ENCODE measurements at regions not wholly inside any gene's neighbourhood (a gene's known extent, or its start where the extent isn't known, plus 50 kb on each side); places are given as distances from the start of the nearest gene placed in this dataset.

DNA sequence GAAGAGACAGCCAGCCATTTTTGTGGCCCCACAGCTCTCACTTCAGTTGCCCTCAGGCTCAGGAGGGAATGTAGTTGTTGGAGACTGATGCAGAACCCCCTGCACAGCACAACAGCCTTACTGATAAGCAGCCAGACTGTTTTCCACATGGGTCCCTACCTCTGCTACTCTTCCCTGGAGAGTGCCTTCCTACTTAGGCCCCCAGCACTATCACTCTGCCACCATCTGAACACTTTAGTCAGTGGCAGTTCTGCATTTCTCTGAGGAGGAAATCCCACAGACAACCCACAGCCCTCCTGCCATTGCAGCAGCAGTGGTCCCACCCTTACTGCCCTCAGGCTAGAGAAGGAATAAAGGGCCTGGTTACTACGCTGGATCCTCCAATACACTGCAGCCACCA lies 61.8 kb upstream of the PTPRD start:
- intact Hi-C loops (cut with DNase I) = no loop called here
- DNase-seq = no peak
- no peak for ATAC-seq

DNA sequence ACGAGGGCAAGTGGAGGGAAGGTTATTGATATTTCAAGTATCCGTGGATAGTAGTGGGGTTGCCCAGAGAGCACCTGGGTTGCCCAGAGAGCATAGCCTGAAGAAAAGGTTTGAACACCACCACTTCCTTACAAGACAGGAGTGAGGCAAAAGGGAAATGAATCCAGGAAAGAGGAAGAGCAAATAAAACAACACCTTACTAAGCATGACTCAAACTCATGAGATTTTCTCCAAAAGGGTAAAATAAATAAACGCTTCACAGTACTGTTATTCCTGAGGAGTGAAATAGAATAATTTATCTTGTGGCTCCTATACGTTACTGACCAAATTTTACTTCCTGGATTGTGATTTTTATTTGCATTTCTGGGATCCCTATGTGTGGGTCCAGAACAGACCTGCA lies 65.2 kb upstream of the PTPRD start:
- intact Hi-C loops (cut with DNase I) = no loop called here
- ATAC-seq = no peak
- no peak for DNase-seq

DNA sequence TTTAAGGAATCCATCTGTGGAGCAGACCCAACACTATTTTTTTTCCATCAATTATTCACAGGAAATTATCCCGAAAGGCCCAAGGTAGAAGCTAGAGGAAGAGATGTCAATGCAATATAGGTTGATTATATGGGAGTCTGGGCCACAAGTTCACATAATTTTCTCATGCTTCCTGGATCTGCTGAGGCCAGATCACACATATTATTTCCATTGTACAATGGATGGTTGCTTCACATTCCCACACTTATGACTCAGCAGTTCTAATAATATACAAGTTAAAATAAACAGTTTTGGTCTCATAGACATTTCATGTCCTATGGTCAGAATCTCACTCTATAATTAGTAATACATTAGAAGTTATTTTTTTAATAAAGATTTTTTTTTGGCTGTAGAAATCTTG lies 66.0 kb upstream of the PTPRD start:
- no peak for ATAC-seq
- DNase-seq = no peak
- intact Hi-C loops (cut with DNase I) = no loop called here

DNA sequence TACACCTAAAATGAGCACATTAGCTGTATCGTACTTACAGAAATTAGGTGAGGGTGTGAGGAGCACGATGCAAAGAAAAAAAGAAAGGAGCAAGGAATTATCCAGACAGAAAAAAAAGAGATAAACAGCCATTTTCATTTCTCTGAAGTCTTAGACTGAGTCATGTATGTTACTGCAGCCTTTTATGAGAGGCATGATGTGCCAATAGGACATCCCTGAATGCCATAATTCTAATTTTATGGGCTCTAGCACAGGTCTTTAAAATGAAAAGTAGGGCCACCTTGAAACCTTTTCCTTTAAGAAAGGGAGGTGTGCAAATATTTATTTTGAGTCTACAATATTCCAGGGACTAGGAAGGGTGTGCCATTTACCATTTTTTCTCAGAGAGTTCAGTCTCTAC lies 74.1 kb upstream of the PTPRD start:
- no peak for ATAC-seq
- intact Hi-C loops (cut with DNase I) = no loop called here

DNA sequence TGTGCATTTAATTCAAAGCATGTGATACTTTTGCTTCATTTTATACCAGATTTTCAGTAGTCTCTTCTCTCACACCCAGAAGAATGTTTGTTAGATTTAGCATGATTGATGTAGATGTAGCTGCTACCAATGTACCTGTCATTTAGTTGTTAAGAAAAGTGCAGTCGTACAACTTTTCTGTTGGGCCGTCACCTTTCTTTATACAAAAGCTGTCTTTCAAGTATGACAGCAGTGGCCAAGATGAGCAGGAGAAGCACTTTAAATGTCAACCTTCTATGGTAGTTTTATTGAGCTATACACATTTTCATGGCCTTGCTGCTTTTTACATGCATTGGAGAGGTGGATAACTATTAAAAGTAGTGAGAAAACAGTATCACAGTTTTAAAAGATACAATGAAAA lies 77.7 kb upstream of the PTPRD start:
- DNase-seq = no peak
- intact Hi-C loops (cut with DNase I) = no loop called here

More for the DNA sequence above, 74.1 kb upstream of the PTPRD start:
- DNase-seq = no peak

DNA sequence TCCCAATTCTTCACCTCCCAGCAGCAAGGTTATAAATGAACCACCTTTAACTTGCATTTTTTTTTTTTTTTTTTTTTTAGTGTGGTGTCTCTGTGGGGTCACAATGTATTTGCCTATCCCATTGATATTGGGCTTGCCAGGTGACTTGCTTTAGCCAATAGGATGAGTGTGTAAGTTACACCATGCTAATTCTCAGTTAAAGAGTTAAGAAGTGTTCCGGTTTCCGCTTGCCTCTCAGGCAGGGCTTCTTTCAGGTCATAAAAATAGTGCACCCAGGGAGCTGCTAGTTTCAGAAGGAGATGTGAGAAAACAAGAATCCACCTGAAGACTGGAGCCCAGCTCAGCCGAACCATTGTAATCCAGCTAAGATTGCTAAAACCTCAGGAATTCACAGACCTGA lies 84.2 kb upstream of the PTPRD start:
- intact Hi-C loops (cut with DNase I) = no loop called here
- DNase-seq = no peak
- no peak for ATAC-seq

More for the DNA sequence above, 77.7 kb upstream of the PTPRD start:
- no peak for ATAC-seq

DNA sequence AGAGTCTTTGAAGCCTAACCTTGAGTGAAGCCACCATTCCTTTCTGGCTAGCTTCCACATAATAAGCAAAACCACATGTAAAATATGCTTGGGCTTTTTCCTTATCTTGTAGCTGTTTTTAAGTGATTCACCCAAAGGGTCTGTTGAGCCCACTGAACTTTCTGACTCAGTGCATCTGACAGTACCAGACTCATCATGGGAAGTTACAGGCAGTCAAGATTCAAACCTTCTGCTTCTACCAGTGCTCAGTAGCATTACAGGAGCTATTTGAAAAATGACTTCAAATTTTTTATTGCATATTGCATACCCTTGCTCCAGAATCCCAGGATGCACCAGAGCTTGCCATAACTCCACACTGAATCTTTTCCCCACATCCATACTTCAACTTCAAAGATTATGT lies 87.5 kb upstream of the PTPRD start:
- DNase-seq = no peak
- ATAC-seq = no peak
- intact Hi-C loops (cut with DNase I) = no loop called here

DNA sequence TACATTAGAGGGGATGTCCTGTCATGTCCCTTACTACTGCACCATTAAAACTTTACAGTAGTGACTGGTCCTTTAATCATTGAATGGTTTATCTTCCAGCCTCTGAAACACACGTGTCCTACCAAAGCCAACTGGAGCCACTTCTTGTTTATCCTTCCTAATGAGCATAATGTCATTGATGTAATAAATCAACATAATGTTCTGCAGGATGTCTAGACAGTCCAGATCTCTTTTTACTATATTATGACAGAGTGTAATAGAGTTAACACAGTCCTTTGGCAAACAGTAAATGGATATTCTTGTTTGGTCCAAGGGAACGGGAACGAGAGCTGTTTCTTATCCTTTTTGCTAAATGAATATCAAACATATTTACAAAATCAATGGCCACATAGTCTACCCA lies 88.1 kb upstream of the PTPRD start:
- no peak for DNase-seq
- intact Hi-C loops (cut with DNase I) = no loop called here
- no peak for ATAC-seq

DNA sequence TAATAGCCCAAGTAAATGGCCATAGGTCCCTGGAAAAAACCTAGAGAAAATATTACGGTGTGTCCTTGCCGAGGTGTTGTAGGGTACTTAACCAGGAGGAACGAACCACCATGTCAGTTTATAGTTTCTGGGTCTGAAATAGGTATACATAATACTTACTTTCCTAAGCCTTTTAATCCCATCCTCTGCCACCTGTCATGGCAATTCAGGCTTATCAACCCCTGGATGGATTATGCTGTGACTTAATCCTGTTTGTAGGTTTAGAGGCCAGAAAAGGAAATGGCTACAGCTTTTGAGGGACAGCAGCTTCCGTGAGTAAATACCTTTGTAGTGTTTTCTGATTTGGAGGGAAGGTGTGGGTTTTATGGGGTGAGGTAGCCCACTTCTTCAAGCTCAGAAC lies 89.1 kb upstream of the PTPRD start:
- ATAC-seq (no peak), DNase-seq (no peak)
- intact Hi-C loops (cut with DNase I) = no loop called here

DNA sequence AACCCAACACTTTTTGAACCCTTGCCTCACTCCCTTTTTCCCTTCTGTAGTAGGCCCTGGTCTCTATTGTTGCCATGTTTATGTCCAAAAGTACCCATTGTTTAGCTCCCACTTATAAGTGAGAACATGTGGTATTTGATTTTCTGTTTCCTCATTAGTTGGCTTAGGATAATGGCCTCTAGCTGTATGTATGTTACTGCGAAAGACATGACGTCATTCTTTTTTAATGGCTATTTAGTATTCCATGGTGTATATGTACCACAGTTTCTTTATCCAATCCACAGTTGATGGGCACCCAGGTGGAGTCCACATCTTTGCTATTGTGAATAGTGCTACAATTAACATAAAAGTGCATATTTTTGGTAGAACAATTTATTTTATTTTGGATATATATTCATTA lies 90.3 kb upstream of the PTPRD start:
- intact Hi-C loops (cut with DNase I) = no loop called here
- ATAC-seq = no peak
- no peak for DNase-seq

DNA sequence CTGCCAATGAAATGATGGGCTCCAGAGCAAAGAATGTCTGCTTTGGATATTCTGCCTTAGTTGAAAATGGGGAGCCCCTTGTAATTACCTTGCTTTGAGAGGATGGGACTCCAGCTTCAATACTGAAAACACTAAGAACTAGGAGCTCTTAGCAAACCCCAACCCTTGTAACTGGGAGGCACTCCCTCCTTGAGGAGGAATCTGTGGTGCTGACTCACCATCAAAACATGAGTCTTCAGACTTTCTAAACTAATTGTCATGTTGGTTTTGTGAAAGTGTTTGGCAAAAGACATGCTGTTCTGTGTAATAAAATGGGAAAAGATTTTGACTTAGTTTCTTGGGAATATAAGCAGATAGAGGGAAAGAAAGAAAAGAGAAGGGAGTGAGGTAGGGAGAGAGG lies 91.9 kb upstream of the PTPRD start:
- no peak for ATAC-seq
- no peak for DNase-seq
- intact Hi-C loops (cut with DNase I) = no loop called here

DNA sequence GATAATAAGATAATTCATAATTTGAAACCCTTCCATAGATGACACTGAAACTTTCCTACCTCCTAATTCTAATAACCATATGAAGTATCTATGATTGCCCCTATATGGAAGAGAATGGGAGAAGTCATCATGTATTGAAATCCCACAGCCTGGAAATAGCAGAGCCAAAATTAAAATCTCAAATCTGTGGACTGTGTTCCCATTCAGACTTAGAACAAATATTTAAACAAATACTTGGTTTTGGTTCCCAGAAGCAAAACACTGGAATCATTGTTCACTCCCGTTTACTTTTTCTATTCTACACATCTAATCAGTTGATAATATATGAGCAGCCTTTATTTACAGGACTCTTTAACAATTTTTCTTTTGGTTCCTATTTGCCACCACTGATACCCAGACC lies 92.6 kb upstream of the PTPRD start:
- DNase-seq (no peak), ATAC-seq (no peak)
- intact Hi-C loops (cut with DNase I) = no loop called here

DNA sequence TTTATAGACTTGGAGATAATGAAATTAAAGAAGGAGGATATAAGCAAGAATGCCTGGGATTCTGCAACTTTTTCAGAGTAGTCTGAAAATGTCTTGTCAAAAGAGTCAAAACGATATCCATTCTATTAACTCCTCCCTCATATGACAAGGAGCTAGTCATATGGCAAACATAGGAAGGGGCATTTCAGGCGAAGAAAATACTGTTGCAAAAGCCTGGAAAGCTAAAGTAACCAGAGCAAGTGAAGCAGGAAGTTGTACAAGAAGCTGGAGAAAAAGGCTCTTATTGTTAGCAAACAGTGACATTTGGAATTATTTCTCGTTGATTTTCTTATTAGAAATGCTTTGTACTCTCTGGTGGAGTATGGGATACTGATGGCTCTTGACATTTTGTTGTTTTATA lies 94.0 kb upstream of the PTPRD start:
- intact Hi-C loops (cut with DNase I) = no loop called here
- ATAC-seq = no peak
- no peak for DNase-seq

DNA sequence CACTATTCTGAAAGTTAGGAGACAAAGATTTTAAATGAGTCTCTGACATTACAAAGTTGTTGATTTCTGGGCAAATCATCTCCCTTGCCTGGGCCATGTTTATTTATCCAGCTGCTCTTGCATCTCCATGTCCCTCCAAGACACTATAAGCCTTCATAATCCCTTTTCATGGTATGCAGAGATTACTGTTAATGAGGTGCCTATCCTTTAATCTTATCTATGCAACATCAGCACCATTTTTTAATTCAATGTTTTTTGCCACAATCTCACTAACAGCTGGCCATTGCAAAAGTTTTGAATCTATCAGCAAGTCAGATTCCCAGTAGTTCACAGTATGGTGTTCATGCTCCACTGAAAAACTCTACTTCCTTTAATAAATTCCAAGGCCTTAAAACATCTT lies 108.5 kb upstream of the PTPRD start:
- intact Hi-C loops (cut with DNase I) = no loop called here
- ATAC-seq (no peak), DNase-seq (no peak)

DNA sequence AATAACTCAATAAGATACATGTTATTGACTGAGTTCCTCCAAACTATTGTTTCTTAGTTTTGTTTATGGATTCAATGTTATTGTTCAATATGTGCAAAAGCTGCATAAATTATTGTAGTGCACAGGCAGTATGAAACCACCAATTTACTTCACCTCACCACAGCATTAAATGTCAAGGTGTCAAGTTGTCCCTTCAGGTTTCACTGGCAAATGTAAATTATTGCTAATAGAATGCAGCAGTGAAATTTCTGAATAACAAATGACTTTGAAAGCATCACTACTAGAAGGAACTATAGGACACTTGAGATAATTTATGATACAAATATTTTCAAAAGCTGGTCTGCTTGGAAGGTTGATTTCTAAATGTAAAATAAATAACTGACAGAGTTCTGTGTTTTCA lies 116.4 kb upstream of the PTPRD start:
- no peak for DNase-seq
- no peak for ATAC-seq
- intact Hi-C loops (cut with DNase I) = no loop called here

DNA sequence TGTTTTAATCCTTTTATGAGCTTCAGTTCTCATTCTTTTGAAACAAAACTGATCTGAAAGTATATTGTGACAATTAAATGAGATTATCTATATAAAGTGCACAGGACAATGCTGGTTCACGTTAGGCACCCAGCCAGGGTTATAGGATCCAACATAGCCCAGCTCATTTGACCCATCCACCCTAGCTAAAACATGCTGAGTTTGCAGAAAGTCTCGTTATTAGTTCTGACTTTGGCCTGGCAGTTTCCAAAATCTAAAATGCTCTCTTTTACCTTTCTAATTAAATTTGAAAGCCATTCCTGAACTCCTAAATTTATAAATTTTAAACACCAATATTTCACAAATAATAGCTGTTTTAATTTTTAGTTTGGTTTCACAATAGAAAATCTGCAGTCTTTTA lies 131.9 kb upstream of the PTPRD start:
- DNase-seq (no peak), ATAC-seq (no peak)
- intact Hi-C loops (cut with DNase I) = no loop called here

DNA sequence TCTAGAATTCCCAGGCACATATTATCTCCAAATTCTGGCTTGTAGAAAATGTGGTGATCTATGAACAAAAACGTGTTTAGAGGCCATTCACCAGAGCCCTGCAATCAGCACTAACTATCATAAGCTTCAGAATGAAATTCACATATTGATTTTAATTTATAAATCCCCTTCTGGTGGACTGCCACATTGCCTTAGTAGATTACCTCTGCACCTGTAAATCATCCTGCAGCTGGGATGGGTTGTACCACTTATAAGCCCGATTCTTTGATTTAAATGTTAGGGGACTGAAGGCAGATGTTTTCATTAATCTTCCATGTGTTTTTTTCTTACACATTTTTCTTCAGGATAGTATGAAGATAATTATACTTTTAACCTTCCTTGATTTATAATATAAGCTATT lies 140.7 kb upstream of the PTPRD start:
- intact Hi-C loops (cut with DNase I) = no loop called here
- ATAC-seq = no peak
- no peak for DNase-seq

DNA sequence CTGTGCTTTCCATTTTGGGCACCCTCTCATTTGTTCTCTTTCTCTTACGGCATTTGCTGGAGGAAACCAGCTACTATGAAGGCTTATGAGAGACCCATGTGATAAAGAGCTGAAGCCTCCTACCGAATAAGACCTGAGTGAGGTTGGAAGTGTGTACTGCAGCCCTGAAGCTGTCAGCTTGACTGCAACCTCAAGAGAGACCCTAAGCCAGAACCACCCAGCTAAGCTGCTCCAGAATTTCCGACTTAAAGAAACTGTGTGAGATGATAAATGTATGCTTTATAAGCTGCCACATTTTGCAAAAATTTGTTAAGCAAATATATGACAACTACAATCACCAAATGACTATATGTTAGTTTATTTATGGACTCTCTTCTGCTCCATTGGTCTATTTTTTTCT lies 151.7 kb upstream of the PTPRD start:
- DNase-seq (no peak), ATAC-seq (no peak)
- intact Hi-C loops (cut with DNase I) = no loop called here

DNA sequence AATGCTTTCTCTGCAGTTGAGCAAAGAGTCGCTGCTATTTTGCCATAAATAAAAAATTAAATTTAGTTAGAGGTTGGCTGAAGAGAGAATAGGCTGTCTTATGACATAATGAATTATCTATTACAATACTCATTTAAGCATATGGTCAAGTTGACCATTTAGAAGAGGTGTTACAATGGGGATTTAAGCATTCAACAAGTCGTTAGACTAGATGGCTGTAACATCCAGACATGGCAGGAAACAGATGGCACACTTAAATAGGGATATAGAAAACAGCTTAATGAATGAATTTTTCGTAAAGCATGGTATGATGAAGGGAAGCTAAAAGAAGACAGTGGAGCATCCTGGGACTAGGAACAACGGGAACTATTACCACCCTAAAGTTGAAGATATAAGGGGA lies 160.3 kb upstream of the PTPRD start:
- DNase-seq (no peak), ATAC-seq (no peak)
- intact Hi-C loops (cut with DNase I) = no loop called here

DNA sequence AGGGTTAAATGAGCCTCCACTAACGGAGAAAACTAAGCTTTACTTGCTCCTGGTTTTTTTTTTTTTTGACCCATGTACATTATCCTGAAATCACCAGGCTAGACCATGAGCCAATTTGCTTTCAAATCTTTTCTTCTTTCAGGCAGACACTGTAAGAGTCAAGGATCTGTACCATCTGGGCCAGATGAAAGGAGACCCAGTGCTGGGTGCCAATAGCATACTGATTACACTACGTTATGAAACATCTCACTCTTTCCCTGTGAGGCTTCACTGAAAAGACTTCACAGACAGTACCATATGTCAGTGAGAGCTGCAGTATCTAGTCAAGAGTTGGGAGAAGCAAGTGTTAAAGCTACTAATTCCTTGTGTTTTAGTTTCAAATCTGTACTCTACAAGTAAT lies 161.2 kb upstream of the PTPRD start:
- DNase-seq = no peak
- ATAC-seq = no peak
- intact Hi-C loops (cut with DNase I) = no loop called here

DNA sequence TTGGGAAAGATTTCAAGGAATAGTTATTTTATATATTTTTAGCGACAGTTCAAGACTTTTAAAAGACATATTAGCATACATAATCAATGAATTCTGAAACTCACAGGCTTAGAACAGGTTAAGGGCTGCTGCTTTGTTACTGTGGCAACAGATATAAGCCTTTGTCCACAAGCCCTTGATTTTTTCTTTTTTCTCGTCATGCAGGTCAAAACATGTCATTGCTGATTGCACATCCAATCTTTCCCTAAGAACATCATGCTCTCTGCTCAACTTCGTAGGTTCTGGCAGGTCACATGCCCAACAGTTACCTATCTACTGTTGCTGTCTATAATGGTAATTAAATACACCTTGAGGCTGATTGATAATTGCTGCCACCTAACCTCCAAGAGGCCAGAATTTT lies 172.5 kb upstream of the PTPRD start:
- no peak for DNase-seq
- no peak for ATAC-seq
- intact Hi-C loops (cut with DNase I) = no loop called here

DNA sequence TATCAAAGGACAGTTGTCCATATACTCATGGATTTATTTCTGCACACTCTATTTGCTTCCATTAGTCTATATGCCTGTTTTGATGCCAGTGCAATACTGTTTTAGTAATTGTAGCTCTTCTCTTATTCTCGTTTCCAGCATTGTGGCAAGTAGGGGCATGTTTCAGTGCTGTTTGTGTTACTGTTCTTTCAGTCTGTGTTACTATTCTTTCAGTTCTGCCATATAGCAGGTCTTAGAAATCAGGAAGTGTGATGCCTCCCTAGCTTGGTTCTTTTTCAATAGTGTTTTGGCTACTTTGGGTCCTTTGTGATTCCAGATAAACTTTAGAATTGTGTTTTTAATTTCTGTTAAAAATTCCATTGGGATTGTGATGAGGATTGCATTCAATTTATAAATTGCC lies 180.5 kb upstream of the PTPRD start:
- no peak for ATAC-seq
- no peak for DNase-seq
- intact Hi-C loops (cut with DNase I) = no loop called here

DNA sequence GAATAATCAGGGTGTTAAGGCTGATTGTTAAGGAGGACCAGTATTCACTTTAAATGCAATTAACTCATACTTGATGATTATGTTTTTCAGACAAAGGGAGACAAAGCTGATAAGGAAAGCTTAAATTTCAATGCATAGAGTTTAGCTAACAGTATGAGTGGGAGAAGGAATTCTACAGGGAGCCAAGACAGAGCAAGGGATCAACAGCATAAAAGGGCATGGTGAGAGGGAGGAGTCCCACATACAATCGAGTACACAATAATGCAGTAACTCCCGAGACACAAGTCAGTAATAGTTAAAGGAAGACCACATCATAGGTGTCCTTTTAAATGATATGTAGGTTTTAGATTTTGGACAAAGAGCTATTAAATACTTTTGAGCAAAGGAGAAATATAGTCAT lies 191.7 kb upstream of the PTPRD start:
- ATAC-seq (no peak), DNase-seq (no peak)
- intact Hi-C loops (cut with DNase I) = no loop called here
